ENCODE measurements at regions not wholly inside any gene's neighbourhood (a gene's known extent, or its start where the extent isn't known, plus 50 kb on each side); places are given as distances from the start of the nearest gene placed in this dataset.

- H3K9ac ChIP-seq (ENCODE audit: low read length): no peak overlapping the region
- H3K36me3 ChIP-seq (ENCODE audit: control insufficient read depth, insufficient read depth, low read length): no peaks in the 10 kb centered on the region
- H3K4me1 ChIP-seq (ENCODE audit: control insufficient read depth, insufficient read depth, low read length): no peaks in the 10 kb centered on the region
- no peaks in the 10 kb centered on the region for H3K27me3 ChIP-seq (ENCODE audit: control insufficient read depth, insufficient read depth, low read length)
- no peak overlapping the region for H3K27ac ChIP-seq (ENCODE audit: low read depth, low read length)
- no peak overlapping the region for H3K4me3 ChIP-seq (ENCODE audit: low read depth, low read length)
- peaks cover 9% of the 10 kb centered on the region for H3K9me3 ChIP-seq (ENCODE audit: control insufficient read depth, insufficient read depth, low read depth, low read length)
These were observed 83.5 kb downstream of the TBX22 start for GRCh38 chrX:80098038-80098437.

GRCh38 chrX:80120335-80120734, 105.8 kb downstream of the TBX22 start:
- Histone ChIP-seq H3K9ac (ENCODE audit: low read length) (no peak overlapping the region), H3K27me3 (ENCODE audit: control insufficient read depth, insufficient read depth, low read length) (no peaks in the 10 kb centered on the region), H3K27ac (ENCODE audit: low read depth, low read length) (no peak overlapping the region), H3K4me3 (ENCODE audit: low read depth, low read length) (no peak overlapping the region), H3K9me3 (ENCODE audit: control insufficient read depth, insufficient read depth, low read depth, low read length) (peaks cover 5% of the 10 kb centered on the region), H3K36me3 (ENCODE audit: control insufficient read depth, insufficient read depth, low read length) (no peaks in the 10 kb centered on the region), H3K4me1 (ENCODE audit: control insufficient read depth, insufficient read depth, low read length) (no peaks in the 10 kb centered on the region)

GRCh38 chrX:80138938-80139337, 124.4 kb downstream of the TBX22 start:
- Histone ChIP-seq H3K36me3 (ENCODE audit: control insufficient read depth, insufficient read depth, low read length) (no peaks in the 10 kb centered on the region), H3K4me1 (ENCODE audit: control insufficient read depth, insufficient read depth, low read length) (peaks cover 10% of the 10 kb centered on the region), H3K9ac (ENCODE audit: low read length) (no peak overlapping the region), H3K27me3 (ENCODE audit: control insufficient read depth, insufficient read depth, low read length) (no peaks in the 10 kb centered on the region), H3K4me3 (ENCODE audit: low read depth, low read length) (no peak overlapping the region), H3K27ac (ENCODE audit: low read depth, low read length) (no peak overlapping the region), H3K9me3 (ENCODE audit: control insufficient read depth, insufficient read depth, low read depth, low read length) (peaks cover 8% of the 10 kb centered on the region; the same call in 1 of the 2 replicates)

- Histone ChIP-seq H3K9ac (ENCODE audit: low read length) (no peak overlapping the region), H3K27me3 (ENCODE audit: control insufficient read depth, insufficient read depth, low read length) (no peaks in the 10 kb centered on the region), H3K9me3 (ENCODE audit: control insufficient read depth, insufficient read depth, low read depth, low read length) (peaks cover 2% of the 10 kb centered on the region; the same call in 1 of the 2 replicates), H3K36me3 (ENCODE audit: control insufficient read depth, insufficient read depth, low read length) (no peaks in the 10 kb centered on the region), H3K4me3 (ENCODE audit: low read depth, low read length) (no peak overlapping the region), H3K4me1 (ENCODE audit: control insufficient read depth, insufficient read depth, low read length) (peaks cover 10% of the 10 kb centered on the region), H3K27ac (ENCODE audit: low read depth, low read length) (no peak overlapping the region)
These were observed 125.0 kb downstream of the TBX22 start for GRCh38 chrX:80139564-80139963.

GRCh38 chrX:80170581-80170980, 156.0 kb downstream of the TBX22 start:
- Histone ChIP-seq H3K4me1 (ENCODE audit: control insufficient read depth, insufficient read depth, low read length) (no peaks in the 10 kb centered on the region), H3K36me3 (ENCODE audit: control insufficient read depth, insufficient read depth, low read length) (no peaks in the 10 kb centered on the region), H3K9ac (ENCODE audit: low read length) (no peak overlapping the region), H3K27me3 (ENCODE audit: control insufficient read depth, insufficient read depth, low read length) (no peaks in the 10 kb centered on the region), H3K4me3 (ENCODE audit: low read depth, low read length) (no peak overlapping the region), H3K9me3 (ENCODE audit: control insufficient read depth, insufficient read depth, low read depth, low read length) (peaks cover 6% of the 10 kb centered on the region; the same call in 1 of the 2 replicates), H3K27ac (ENCODE audit: low read depth, low read length) (no peak overlapping the region)

- H3K9ac ChIP-seq (ENCODE audit: low read length): no peak overlapping the region
- H3K4me1 ChIP-seq (ENCODE audit: control insufficient read depth, insufficient read depth, low read length): no peaks in the 10 kb centered on the region
- peaks cover 8% of the 10 kb centered on the region; the same call in 1 of the 2 replicates for H3K9me3 ChIP-seq (ENCODE audit: control insufficient read depth, insufficient read depth, low read depth, low read length)
- H3K27ac ChIP-seq (ENCODE audit: low read depth, low read length): no peak overlapping the region
- H3K27me3 ChIP-seq (ENCODE audit: control insufficient read depth, insufficient read depth, low read length): no peaks in the 10 kb centered on the region
- no peak overlapping the region for H3K4me3 ChIP-seq (ENCODE audit: low read depth, low read length)
- no peaks in the 10 kb centered on the region for H3K36me3 ChIP-seq (ENCODE audit: control insufficient read depth, insufficient read depth, low read length)
These were observed 158.7 kb downstream of the TBX22 start for GRCh38 chrX:80173261-80173660.

- Histone ChIP-seq H3K27ac (ENCODE audit: low read depth, low read length) (no peak overlapping the region), H3K4me1 (ENCODE audit: control insufficient read depth, insufficient read depth, low read length) (no peaks in the 10 kb centered on the region), H3K9ac (ENCODE audit: low read length) (no peak overlapping the region), H3K4me3 (ENCODE audit: low read depth, low read length) (no peak overlapping the region), H3K9me3 (ENCODE audit: control insufficient read depth, insufficient read depth, low read depth, low read length) (peaks cover 8% of the 10 kb centered on the region; the same call in 1 of the 2 replicates), H3K27me3 (ENCODE audit: control insufficient read depth, insufficient read depth, low read length) (no peaks in the 10 kb centered on the region), H3K36me3 (ENCODE audit: control insufficient read depth, insufficient read depth, low read length) (no peaks in the 10 kb centered on the region)
These were observed 160.5 kb downstream of the TBX22 start for GRCh38 chrX:80174925-80175574.

GRCh38 chrX:80181079-80181478, 166.5 kb downstream of the TBX22 start:
- Histone ChIP-seq H3K9ac (ENCODE audit: low read length) (no peak overlapping the region), H3K36me3 (ENCODE audit: control insufficient read depth, insufficient read depth, low read length) (no peaks in the 10 kb centered on the region), H3K4me3 (ENCODE audit: low read depth, low read length) (no peak overlapping the region), H3K27me3 (ENCODE audit: control insufficient read depth, insufficient read depth, low read length) (no peaks in the 10 kb centered on the region), H3K4me1 (ENCODE audit: control insufficient read depth, insufficient read depth, low read length) (no peaks in the 10 kb centered on the region), H3K9me3 (ENCODE audit: control insufficient read depth, insufficient read depth, low read depth, low read length) (no peaks in the 10 kb centered on the region; the same call in 1 of the 2 replicates), H3K27ac (ENCODE audit: low read depth, low read length) (no peak overlapping the region)

- Histone ChIP-seq H3K4me3 (ENCODE audit: low read depth, low read length) (no peak overlapping the region), H3K9me3 (ENCODE audit: control insufficient read depth, insufficient read depth, low read depth, low read length) (peaks cover 3% of the 10 kb centered on the region; the same call in 1 of the 2 replicates), H3K27ac (ENCODE audit: low read depth, low read length) (no peak overlapping the region), H3K4me1 (ENCODE audit: control insufficient read depth, insufficient read depth, low read length) (no peaks in the 10 kb centered on the region), H3K36me3 (ENCODE audit: control insufficient read depth, insufficient read depth, low read length) (no peaks in the 10 kb centered on the region), H3K27me3 (ENCODE audit: control insufficient read depth, insufficient read depth, low read length) (no peaks in the 10 kb centered on the region), H3K9ac (ENCODE audit: low read length) (no peak overlapping the region)
These were observed 170.3 kb downstream of the TBX22 start for GRCh38 chrX:80184854-80185253.

- Histone ChIP-seq H3K4me3 (ENCODE audit: low read depth, low read length) (no peak overlapping the region), H3K9ac (ENCODE audit: low read length) (no peak overlapping the region), H3K27ac (ENCODE audit: low read depth, low read length) (no peak overlapping the region), H3K27me3 (ENCODE audit: control insufficient read depth, insufficient read depth, low read length) (no peaks in the 10 kb centered on the region), H3K9me3 (ENCODE audit: control insufficient read depth, insufficient read depth, low read depth, low read length) (peaks cover 21% of the 10 kb centered on the region), H3K36me3 (ENCODE audit: control insufficient read depth, insufficient read depth, low read length) (no peaks in the 10 kb centered on the region), H3K4me1 (ENCODE audit: control insufficient read depth, insufficient read depth, low read length) (no peaks in the 10 kb centered on the region)
These were observed 192.1 kb downstream of the TBX22 start for GRCh38 chrX:80206647-80207046.

GRCh38 chrX:80207327-80207726, 192.8 kb downstream of the TBX22 start:
- Histone ChIP-seq H3K9ac (ENCODE audit: low read length) (no peak overlapping the region), H3K27me3 (ENCODE audit: control insufficient read depth, insufficient read depth, low read length) (no peaks in the 10 kb centered on the region), H3K4me3 (ENCODE audit: low read depth, low read length) (no peak overlapping the region), H3K4me1 (ENCODE audit: control insufficient read depth, insufficient read depth, low read length) (no peaks in the 10 kb centered on the region), H3K9me3 (ENCODE audit: control insufficient read depth, insufficient read depth, low read depth, low read length) (peaks cover 21% of the 10 kb centered on the region), H3K36me3 (ENCODE audit: control insufficient read depth, insufficient read depth, low read length) (no peaks in the 10 kb centered on the region), H3K27ac (ENCODE audit: low read depth, low read length) (no peak overlapping the region)
